NCI-H774 (cell line): ENCODE measurements at regions not wholly inside any gene's neighbourhood (a gene's known extent, or its start where the extent isn't known, plus 50 kb on each side); places are given as distances from the start of the nearest gene placed in this dataset.
"Not testable (repeated sequence)": the region's sequence is repeated elsewhere in the genome, so short reads cannot be mapped to it uniquely, and the experiment has no call there.

Experiments
- DNase-seq: peaks from one replicate; lab custom pipeline; 2025; lab: John Stamatoyannopoulos, UW

GRCh38 chr1:191760016-191760415, 398.2 kb upstream of the RGS18 start:
- no peak for DNase-seq

GRCh38 chr1:191788551-191788950, 369.7 kb upstream of the RGS18 start:
- DNase-seq, result no peak

- no peak for DNase-seq
Observed at GRCh38 chr1:191798178-191798577, 360.1 kb upstream of the RGS18 start.

- DNase-seq, result no peak
Observed at GRCh38 chr1:191804311-191804710, 354.0 kb upstream of the RGS18 start.

GRCh38 chr1:191813593-191813992, 344.7 kb upstream of the RGS18 start:
- DNase-seq, result not testable (repeated sequence)

- DNase-seq, result no peak
Observed at GRCh38 chr1:191818198-191818597, 340.1 kb upstream of the RGS18 start.

- DNase-seq, result no peak
Observed at GRCh38 chr1:191831572-191831971, 326.7 kb upstream of the RGS18 start.

GRCh38 chr1:191839891-191840290, 318.4 kb upstream of the RGS18 start:
- DNase-seq, result no peak

- no peak for DNase-seq
Observed at GRCh38 chr1:191851799-191852595, 306.3 kb upstream of the RGS18 start.

- no peak for DNase-seq
Observed at GRCh38 chr1:191852907-191853306, 305.4 kb upstream of the RGS18 start.

- no peak for DNase-seq
Observed at GRCh38 chr1:191857600-191857999, 300.7 kb upstream of the RGS18 start.

GRCh38 chr1:191865479-191865878, 292.8 kb upstream of the RGS18 start:
- no peak for DNase-seq

GRCh38 chr1:191866155-191866554, 292.1 kb upstream of the RGS18 start:
- no peak for DNase-seq

- DNase-seq, result no peak
Observed at GRCh38 chr1:191869790-191870312, 288.4 kb upstream of the RGS18 start.

GRCh38 chr1:191870490-191870889, 287.8 kb upstream of the RGS18 start:
- no peak for DNase-seq

- no peak for DNase-seq
Observed at GRCh38 chr1:191875994-191876393, 282.3 kb upstream of the RGS18 start.

- no peak for DNase-seq
Observed at GRCh38 chr1:191876631-191877030, 281.6 kb upstream of the RGS18 start.

GRCh38 chr1:191882870-191883269, 275.4 kb upstream of the RGS18 start:
- DNase-seq, result no peak

- DNase-seq, result no peak
Observed at GRCh38 chr1:191886977-191887376, 271.3 kb upstream of the RGS18 start.

- DNase-seq, result peak; percentile 13
Observed at GRCh38 chr1:191888996-191889622, 269.2 kb upstream of the RGS18 start.

- DNase-seq, result no peak
Observed at GRCh38 chr1:191889623-191890003, 268.6 kb upstream of the RGS18 start.

- DNase-seq, result no peak
Observed at GRCh38 chr1:191890433-191891088, 267.7 kb upstream of the RGS18 start.

GRCh38 chr1:191892716-191893115, 265.5 kb upstream of the RGS18 start:
- no peak for DNase-seq
